ENCODE measurements at regions not wholly inside any gene's neighbourhood (a gene's known extent, or its start where the extent isn't known, plus 50 kb on each side); places are given as distances from the start of the nearest gene placed in this dataset.

- no peak for DNase-seq (ENCODE audit: low spot score)
Measured at GRCh38 chr2:153196378-153197058, 282.0 kb downstream of the RPRM start.

GRCh38 chr2:153195342-153195741, 283.2 kb downstream of the RPRM start:
- DNase-seq (ENCODE audit: low spot score) = no peak

DNA sequence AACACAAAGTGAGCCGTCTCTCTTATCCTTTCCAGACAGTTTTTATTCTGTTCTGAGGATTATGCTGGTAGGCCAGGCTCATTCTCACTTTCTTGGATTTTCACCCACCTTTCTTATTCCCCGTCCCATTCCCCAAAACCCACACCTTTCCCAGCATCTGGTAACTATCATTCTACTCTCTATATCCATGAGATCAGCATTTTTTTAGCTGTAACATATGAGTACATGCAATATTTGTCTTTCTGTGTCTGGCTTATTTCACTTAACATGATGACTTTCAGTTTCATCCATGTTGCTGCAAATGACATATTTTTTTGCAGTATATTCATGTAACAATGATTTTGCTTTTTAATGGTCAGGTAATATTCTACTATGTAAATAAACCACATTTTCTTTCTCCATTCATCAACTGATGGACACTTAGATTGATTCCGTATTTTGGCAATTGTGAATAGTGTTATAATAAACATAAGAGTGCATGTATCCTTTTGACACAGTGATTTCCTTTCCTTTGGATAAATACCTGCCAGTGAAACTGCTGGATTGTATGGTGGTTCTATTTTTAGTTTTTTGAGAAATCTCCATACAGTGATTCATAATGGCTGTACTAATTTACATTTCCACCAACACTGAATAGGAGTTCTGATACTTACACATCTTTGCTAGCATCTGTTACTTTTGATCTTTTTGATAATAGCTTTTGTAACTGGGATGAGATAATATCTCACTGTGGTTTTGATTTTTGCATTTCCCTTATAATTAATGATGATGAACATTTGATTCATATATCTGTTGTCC, 289.3 kb downstream of the RPRM start:
- no peak for DNase-seq (ENCODE audit: low spot score)

GRCh38 chr2:153179808-153180207, 298.8 kb downstream of the RPRM start:
- no peak for DNase-seq (ENCODE audit: low spot score)

DNA sequence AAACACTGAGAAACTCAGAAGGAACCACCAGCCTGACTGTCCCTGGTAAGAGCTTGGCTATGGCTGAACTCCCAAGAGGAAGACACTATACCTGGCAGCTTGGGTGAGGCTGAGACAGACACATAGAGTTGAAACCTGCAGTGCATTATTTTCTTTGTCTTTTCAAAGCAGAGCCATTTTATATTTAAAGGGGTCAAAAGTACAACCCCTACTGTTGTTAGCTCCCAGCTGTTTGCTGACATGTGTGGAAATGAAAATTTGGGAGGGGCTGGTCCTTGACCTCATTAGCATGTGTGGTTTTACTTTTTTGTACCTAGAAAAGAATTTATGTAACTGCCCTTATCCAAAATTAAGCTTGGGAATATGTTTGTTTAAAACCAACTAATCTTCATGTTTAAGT, 309.0 kb downstream of the RPRM start:
- DNase-seq (ENCODE audit: low spot score) = no peak

GRCh38 chr2:153165021-153165420, 313.5 kb downstream of the RPRM start:
- DNase-seq (ENCODE audit: low spot score) = no peak

DNA sequence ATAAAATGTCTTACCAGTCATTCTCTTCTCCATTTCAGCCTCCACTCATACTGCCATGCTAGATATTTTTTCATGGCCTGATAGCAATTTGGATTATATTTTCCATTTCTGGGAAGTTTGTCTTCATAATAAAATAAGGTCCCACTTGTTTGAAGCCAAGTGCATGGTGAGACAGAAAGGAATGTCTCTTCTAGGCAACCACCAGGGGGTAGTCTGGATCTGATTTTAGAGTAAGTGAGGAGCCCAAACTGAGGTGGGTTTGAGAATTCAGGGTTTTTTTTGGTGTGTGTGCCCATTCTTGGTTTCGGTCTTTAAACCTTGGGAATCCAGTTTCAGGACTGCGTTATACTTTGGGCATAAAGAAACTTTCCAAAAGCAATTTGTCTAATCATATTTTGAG, 315.5 kb downstream of the RPRM start:
- DNase-seq (ENCODE audit: low spot score) = peak; percentile 46

- DNase-seq (ENCODE audit: low spot score) = no peak
Measured at GRCh38 chr2:153156743-153157142, 321.8 kb downstream of the RPRM start.

DNA sequence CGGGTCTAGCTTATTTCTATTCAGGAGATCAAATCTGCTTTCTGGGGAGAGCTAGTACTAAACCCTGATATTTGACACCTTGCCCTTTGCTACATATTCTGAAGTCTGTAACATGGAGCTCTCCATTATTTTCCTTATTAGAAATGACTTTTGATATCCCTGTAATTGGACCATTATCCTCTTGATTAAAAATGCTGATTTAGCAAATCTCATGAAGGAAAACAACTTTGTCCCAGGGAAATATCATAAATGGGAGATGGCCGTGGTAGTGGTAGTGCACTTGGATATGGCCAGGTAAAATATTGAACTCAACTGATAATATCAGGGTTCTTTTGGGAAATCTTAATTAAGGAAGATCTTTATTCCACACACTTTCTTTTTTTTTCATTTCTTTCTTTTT, 326.5 kb downstream of the RPRM start:
- DNase-seq (ENCODE audit: low spot score) = no peak

GRCh38 chr2:153145470-153145978, 333.0 kb downstream of the RPRM start:
- no peak for DNase-seq (ENCODE audit: low spot score)

DNA sequence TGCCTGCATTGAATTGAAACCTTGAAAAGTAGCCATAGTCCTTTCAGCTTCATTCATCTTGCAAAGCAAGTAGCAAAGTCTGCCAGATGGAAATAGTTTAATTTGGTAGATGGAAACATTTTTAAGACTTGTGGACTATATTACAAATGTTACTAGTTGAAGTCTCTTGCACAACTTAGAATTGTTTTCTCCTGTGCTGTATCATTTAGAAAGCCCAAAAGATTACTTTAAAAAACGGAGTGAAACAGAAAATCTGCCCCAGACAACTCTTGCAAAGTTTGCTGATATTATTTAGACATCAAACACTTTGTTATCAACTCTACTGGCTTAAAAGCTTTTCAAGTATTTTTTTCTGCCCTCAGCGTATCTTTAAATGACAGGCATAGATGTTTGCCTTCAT, 335.0 kb downstream of the RPRM start:
- DNase-seq (ENCODE audit: low spot score) = no peak

GRCh38 chr2:153140498-153140897, 338.1 kb downstream of the RPRM start:
- no peak for DNase-seq (ENCODE audit: low spot score)

- DNase-seq (ENCODE audit: low spot score) = no peak
Measured at GRCh38 chr2:153138651-153139375, 339.7 kb downstream of the RPRM start.

DNA sequence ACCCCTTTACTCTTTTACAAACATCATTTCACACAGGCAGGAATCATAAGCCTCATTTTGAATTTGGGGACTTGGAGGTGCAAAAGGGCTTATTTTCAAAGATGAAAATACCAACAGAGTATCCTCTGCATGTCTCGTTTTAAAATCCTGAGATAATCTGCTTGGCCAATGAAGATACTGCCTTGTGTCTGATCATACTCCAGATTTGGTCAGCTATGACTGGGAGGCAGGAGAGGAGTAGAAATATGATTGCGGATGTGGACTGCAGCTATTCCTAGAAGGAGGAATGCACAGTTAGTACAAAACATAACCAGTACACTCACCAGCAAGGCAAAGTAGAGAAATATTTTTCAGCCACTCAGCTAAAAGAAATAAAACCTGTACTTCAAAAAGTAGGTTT, 342.3 kb downstream of the RPRM start:
- no peak for DNase-seq (ENCODE audit: low spot score)

DNA sequence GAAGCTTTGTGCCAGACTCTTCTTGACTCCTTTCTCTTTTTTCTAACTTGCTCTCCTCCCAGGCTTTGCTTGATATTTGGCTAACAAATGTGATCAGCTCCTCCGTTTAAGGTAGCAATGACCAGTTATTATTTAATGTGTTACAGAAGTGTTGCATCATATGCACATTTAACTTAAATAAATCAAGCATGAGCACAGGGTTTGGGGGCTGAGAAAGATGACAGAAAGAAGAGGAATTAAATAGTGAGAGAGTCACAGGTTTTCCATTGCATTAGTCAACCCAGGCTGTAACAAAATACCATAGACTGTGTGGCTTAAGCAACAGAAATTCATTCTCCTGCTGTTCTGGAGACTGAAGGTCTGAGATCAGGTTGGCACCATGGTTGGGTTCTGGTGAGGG, 343.8 kb downstream of the RPRM start:
- no peak for DNase-seq (ENCODE audit: low spot score)

DNA sequence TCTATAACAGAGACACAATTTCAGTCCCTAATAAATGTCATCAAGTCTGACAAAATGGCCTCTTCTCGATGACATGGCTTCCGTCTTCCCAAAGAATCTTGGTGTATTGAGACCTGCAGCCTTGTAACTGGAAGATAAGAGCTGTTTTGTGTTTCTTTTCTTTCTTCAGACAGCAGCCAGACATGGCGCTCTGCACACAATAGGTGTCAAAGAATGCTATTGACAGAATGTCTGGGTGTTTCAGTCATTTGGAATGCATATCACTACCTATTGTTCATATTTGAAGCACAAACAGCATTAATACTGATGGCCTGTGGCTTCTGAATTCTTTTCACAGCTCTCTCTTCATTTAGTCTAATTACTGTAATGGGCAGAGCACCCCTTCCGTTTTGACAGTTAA, 344.8 kb downstream of the RPRM start:
- no peak for DNase-seq (ENCODE audit: low spot score)

- no peak for DNase-seq (ENCODE audit: low spot score)
Measured at GRCh38 chr2:153132418-153132817, 346.1 kb downstream of the RPRM start.

- DNase-seq (ENCODE audit: low spot score) = no peak
Measured at GRCh38 chr2:153115141-153115540, 363.4 kb downstream of the RPRM start.

DNA sequence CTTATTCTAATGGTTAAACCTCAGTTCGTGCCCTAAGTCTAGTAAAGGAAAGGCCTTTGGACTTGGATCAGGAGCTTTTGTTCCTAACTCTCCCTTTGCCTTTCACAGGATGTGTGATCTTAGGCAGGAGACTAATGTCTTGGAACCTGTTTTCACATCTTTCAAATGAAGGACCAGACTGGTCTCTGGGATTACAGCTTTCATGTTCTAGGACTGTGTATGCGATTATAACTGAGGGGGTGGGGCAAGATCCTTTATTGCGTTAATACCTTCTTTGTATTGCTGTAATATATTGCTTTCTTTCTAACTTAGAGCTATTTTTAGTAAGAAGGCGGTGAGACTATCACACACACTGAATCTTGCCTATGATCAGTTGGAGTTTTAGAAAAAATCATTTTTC, 368.1 kb downstream of the RPRM start:
- DNase-seq (ENCODE audit: low spot score) = no peak

- no peak for DNase-seq (ENCODE audit: low spot score)
Measured at GRCh38 chr2:153109793-153110192, 368.8 kb downstream of the RPRM start.

- no peak for DNase-seq (ENCODE audit: low spot score)
Measured at GRCh38 chr2:153106802-153107477, 371.6 kb downstream of the RPRM start.

DNA sequence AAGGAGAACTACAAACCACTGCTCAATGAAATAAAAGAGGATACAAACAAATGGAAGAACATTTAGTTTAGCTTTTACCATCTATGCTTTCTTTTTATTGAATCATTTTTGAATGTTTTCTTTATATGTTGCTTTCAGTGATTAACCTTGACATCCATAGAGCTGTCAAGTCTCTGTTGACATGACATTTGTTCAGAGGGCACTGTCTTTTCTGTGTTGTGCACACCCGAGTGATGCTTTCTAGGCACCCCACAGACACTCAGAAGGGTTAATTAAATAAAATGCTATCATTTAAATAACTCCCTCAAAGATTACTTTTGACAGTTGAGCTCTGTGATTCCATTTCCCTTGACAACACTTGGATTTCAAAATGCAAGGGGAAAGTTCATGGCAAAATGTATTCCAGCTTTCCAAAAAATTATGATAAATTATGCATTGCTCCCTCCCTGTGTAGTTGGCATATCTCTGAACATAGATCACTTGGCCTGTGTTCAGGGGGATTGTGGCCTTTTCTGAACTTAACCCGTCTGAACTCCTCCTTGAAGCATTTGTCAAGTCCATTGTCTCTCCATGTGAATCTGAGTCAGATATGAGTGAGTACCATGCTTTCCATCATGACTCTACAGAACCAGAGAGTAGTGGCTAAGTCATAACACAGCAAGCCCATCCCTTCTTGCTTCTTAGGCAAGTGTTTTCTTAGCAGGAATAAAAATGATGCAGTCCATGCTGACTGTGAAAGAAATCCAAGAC, 372.6 kb downstream of the RPRM start:
- DNase-seq (ENCODE audit: low spot score) = no peak
